ENCODE measurements at regions not wholly inside any gene's neighbourhood (a gene's known extent, or its start where the extent isn't known, plus 50 kb on each side); places are given as distances from the start of the nearest gene placed in this dataset.
A peak's percentile ranks its signal among the peaks of the same experiment; 100 is the strongest.

DNA sequence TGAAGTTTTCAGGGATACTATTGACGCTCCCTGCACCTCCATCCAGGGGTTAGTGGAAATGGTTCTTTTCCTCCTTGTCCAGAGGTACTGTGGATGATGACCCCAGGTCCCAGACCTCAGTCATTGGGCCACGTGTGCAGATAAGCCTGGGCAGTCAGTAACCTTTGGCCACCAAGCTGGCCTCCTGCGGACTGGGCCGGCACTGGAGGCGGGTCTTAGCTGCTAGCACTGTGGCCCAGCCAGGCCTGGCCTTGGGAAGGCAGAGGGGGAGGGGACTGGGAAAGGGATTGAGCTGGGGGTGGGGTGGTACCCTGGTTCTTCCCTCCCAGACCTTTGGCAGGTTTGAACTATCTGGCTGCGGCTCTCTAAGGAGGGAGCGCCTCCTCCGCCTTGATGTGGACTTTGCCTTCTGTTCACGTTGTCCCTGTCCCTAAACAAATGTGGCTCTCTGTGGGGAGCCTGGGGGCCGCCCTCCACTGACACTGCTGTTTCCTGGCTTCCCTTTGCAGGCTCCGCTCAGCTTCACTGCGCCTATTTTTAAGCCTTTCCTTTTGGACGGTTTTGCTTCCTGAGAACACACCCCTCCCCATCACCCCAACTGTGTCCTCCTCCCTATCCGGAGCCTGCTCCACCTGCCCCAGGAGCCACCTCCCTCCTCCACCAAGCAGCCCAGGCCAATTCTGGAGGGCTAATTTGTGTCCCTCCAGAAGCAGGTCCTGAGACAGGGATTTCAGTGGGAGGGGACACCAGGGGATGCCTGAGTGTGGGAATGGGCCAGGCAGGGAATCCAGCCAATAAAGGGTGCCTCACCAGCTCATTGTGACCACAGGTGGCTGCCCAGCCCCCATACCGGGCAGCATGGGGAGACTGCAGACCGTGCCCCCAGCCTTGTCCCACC lies 251.9 kb downstream of the SEC14L1 start (continued):
- TF ChIP-seq, protein P1, sequence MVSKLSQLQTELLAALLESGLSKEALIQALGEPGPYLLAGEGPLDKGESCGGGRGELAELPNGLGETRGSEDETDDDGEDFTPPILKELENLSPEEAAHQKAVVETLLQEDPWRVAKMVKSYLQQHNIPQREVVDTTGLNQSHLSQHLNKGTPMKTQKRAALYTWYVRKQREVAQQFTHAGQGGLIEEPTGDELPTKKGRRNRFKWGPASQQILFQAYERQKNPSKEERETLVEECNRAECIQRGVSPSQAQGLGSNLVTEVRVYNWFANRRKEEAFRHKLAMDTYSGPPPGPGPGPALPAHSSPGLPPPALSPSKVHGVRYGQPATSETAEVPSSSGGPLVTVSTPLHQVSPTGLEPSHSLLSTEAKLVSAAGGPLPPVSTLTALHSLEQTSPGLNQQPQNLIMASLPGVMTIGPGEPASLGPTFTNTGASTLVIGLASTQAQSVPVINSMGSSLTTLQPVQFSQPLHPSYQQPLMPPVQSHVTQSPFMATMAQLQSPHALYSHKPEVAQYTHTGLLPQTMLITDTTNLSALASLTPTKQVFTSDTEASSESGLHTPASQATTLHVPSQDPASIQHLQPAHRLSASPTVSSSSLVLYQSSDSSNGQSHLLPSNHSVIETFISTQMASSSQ (IDR thresholded peaks at IDR 0.05; ENCODE audit: low read depth): peak; percentile 68
- TF ChIP-seq, protein P1 (CRISPR knock-in tag; IDR thresholded peaks at IDR 0.05; ENCODE audit: borderline replicate concordance): peak; percentile 83
- peak; percentile 64 for TF ChIP-seq POGZ (CRISPR knock-in tag; IDR thresholded peaks at IDR 0.05)
- peak; percentile 68 for TF ChIP-seq MED8 (CRISPR knock-in tag; IDR thresholded peaks at IDR 0.05; ENCODE audit: insufficient replicate concordance)
- TF ChIP-seq MAZ (IDR thresholded peaks at IDR 0.05; ENCODE audit: borderline replicate concordance, low read depth, low read length): peak; percentile 34; the same call in 1 of the 2 replicates
- peak; percentile 51; the same call in 1 of the 2 replicates for TF ChIP-seq MAZ (CRISPR knock-in tag; IDR thresholded peaks at IDR 0.05; ENCODE audit: low read depth)
- TF ChIP-seq THAP11 (CRISPR knock-in tag; IDR thresholded peaks at IDR 0.05): peak; percentile 84
- TF ChIP-seq YEATS4 (CRISPR knock-in tag; IDR thresholded peaks at IDR 0.05; ENCODE audit: borderline replicate concordance): peak; percentile 98
- no peak for TF ChIP-seq SP140L (CRISPR knock-in tag; IDR thresholded peaks at IDR 0.05; ENCODE audit: borderline replicate concordance)
- TF ChIP-seq ZNF644 (CRISPR knock-in tag; IDR thresholded peaks at IDR 0.05; ENCODE audit: low read depth): peak; percentile 13; the same call in 1 of the 2 replicates
- no peak for TF ChIP-seq TCF7L2 (IDR thresholded peaks at IDR 0.05; ENCODE audit: low read depth, low read length)
- no peak for TF ChIP-seq RBFOX2 (IDR thresholded peaks at IDR 0.05; ENCODE audit: low read depth, low read length)
- peak; percentile 96 for TF ChIP-seq SKI (IDR thresholded peaks at IDR 0.05; ENCODE audit: partially characterized antibody)
- TF ChIP-seq KMT2B (CRISPR knock-in tag; IDR thresholded peaks at IDR 0.05): no peak
- TF ChIP-seq PRPF4 (IDR thresholded peaks at IDR 0.05; ENCODE audit: low read depth, low read length, poor library complexity, severe bottlenecking): peak; percentile 100
- no peak for TF ChIP-seq ZNF530 (CRISPR knock-in tag; IDR thresholded peaks at IDR 0.05; ENCODE audit: low read depth)
- no peak for TF ChIP-seq ATAD3A (CRISPR knock-in tag; IDR thresholded peaks at IDR 0.05)
- TF ChIP-seq HOXD1 (CRISPR knock-in tag; IDR thresholded peaks at IDR 0.05): peak; percentile 86
- 0 out of 2 replicates have a peak, but pooled peaks have one; percentile 7 for TF ChIP-seq ZNF33B (CRISPR knock-in tag; IDR thresholded peaks at IDR 0.05)
- TF ChIP-seq ZNF605 (CRISPR knock-in tag; IDR thresholded peaks at IDR 0.05): peak; percentile 92
- TF ChIP-seq NFE2L2 (IDR thresholded peaks at IDR 0.05; ENCODE audit: low read length): no peak

Data from HepG2 (cell line).